ENCODE measurements at regions not wholly inside any gene's neighbourhood (a gene's known extent, or its start where the extent isn't known, plus 50 kb on each side); places are given as distances from the start of the nearest gene placed in this dataset.

DNA sequence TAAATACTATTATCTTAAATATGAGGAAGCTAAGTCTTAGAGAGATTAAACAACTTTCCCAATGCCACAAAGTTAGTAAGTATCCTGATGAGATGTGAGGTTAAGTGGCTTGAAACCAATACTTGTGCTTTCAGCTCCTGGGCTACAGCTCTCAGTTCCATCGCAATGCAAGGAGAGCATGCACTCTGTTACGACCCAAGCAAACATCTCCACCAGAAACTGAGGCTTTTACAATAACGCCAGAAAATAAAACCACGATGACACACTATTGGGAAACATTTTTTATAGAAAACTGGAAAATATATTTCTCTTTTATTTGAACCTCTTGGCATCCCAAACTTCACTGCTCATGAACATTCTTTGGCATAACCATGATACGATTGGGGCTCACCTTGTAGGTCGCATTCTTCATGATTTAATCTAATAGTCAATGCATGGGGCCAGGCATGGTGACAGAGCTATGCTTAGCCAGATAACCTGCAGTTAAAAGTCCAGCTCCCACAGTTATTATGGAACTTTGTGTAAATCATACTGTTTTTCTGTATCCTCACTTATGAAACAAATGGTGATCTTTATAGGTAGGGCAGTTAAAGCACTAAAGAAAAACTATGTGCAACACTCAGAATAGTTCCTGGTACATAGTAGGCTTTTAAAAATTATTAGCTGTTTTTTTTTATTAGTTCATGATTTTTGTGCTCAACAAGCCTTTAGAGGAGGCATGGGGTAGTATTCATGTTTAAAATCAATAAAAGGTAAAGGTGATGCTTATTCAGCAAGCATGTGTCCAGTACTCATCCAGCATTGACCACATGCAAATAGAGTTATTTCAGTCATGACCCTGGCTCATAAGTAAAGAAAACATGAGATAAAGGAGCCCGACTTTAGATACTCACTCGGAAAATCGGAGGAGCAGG is 238.3 kb upstream of the TRIB2 start:
- CTCF ChIA-PET: no interaction called here
- no peaks in the 10 kb centered on the region for H3K27me3 ChIP-seq (replicated peaks in 1 of 4; ENCODE audit: control extremely low read depth in 1 of 4, control insufficient read depth in 3 of 4, insufficient read depth in 4 of 4, low read length in 3 of 4)
- H3K4me3 Mint-ChIP-seq: no peak overlapping the region
- H3K79me2 ChIP-seq (ENCODE audit: control insufficient read depth, insufficient read depth, low read length): no peaks in the 10 kb centered on the region
- H3K27ac Mint-ChIP-seq: no peak overlapping the region
- POLR2A ChIA-PET: no interaction called here
- intact Hi-C loops (cut with micrococcal nuclease): no loop called here
- H3K9ac ChIP-seq (ENCODE audit: low read length): no peak overlapping the region
- no peaks in the 10 kb centered on the region for H3K4me1 ChIP-seq (ENCODE audit: control insufficient read depth in 2 of 2, insufficient read depth in 2 of 2, low read length in 2 of 2)
- WGBS (ENCODE audit: insufficient coverage): 100% methylated on average over 5 of the region's 9 CpGs
- no peaks in the 10 kb centered on the region for H3K4me1 Mint-ChIP-seq
- H2AFZ ChIP-seq (ENCODE audit: insufficient read depth, low read depth, low read length, poor library complexity, severe bottlenecking): no peak overlapping the region
- H3K9me3 ChIP-seq (ENCODE audit: control extremely low read depth in 1 of 3, control insufficient read depth in 2 of 3, insufficient read depth in 1 of 3, low read length in 2 of 3): no peaks in the 10 kb centered on the region
- no peaks in the 10 kb centered on the region for H3K36me3 ChIP-seq (replicated peaks in 1 of 2; ENCODE audit: control extremely low read depth in 1 of 2, control insufficient read depth in 1 of 2, extremely low read depth in 1 of 2, insufficient read depth in 2 of 2, low read length in 1 of 2)
- H4K20me1 ChIP-seq (ENCODE audit: control insufficient read depth, insufficient read depth, low read length, poor library complexity, severe bottlenecking): no peaks in the 10 kb centered on the region
- H3K9me3 Mint-ChIP-seq (ENCODE audit: insufficient read depth): no peaks in the 10 kb centered on the region
- no peak overlapping the region for H3K4me3 ChIP-seq (ENCODE audit: control extremely low read depth in 1 of 5, extremely low read depth in 1 of 5, insufficient read depth in 1 of 5, low read depth in 2 of 5, low read length in 4 of 5)
- H3K27ac ChIP-seq (ENCODE audit: low read length in 2 of 2): no peak overlapping the region
- DNase-seq (no peak), ATAC-seq (ENCODE audit: low read depth) (no peak)
- no peaks in the 10 kb centered on the region for H3K27me3 Mint-ChIP-seq
- H3K4me2 ChIP-seq (replicated peaks; ENCODE audit: low read depth, low read length, poor library complexity, severe bottlenecking): no peak overlapping the region
- TF ChIP-seq, protein P1, sequence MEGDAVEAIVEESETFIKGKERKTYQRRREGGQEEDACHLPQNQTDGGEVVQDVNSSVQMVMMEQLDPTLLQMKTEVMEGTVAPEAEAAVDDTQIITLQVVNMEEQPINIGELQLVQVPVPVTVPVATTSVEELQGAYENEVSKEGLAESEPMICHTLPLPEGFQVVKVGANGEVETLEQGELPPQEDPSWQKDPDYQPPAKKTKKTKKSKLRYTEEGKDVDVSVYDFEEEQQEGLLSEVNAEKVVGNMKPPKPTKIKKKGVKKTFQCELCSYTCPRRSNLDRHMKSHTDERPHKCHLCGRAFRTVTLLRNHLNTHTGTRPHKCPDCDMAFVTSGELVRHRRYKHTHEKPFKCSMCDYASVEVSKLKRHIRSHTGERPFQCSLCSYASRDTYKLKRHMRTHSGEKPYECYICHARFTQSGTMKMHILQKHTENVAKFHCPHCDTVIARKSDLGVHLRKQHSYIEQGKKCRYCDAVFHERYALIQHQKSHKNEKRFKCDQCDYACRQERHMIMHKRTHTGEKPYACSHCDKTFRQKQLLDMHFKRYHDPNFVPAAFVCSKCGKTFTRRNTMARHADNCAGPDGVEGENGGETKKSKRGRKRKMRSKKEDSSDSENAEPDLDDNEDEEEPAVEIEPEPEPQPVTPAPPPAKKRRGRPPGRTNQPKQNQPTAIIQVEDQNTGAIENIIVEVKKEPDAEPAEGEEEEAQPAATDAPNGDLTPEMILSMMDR (IDR thresholded peaks at IDR 0.05): no peak
- TF ChIP-seq EZH2 (IDR thresholded peaks at IDR 0.05; ENCODE audit: borderline replicate concordance, insufficient read depth, low read depth, low read length, poor library complexity, severe bottlenecking): no peak

DNA sequence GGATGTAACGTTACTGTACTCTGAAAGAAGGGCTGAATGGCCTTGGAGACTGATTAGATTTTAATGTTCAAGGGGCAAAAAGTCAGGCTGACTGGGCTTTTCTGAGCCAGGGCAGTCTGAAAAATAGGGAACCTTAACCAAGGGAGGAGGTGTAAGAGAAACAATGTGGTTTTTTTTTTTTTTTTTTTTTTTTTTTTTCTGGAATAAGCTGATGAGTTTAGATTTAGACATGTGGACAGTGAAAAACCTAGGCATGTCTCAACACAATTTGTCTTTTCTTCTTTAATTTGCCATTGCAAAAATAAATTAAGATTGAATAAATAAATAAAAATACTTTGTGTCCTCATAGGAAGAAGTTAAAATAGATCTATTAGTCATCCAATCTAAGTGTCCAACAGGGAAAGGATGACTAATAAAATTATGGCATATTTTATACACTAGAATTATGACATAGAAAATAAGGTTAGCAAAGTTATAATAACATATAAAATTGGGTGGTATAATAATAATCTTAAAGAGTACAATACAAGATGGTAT is 237.6 kb upstream of the TRIB2 start:
- DNase-seq (no peak), ATAC-seq (ENCODE audit: low read depth) (no peak)
- Mint-ChIP-seq H3K9me3 (ENCODE audit: insufficient read depth) (no peaks in the 10 kb centered on the region), H3K27me3 (no peaks in the 10 kb centered on the region), H3K27ac (no peak overlapping the region), H3K4me3 (no peak overlapping the region), H3K4me1 (no peaks in the 10 kb centered on the region)
- no peaks in the 10 kb centered on the region for H3K9me3 ChIP-seq (ENCODE audit: control extremely low read depth in 1 of 3, control insufficient read depth in 2 of 3, insufficient read depth in 1 of 3, low read length in 2 of 3)
- CTCF ChIA-PET: no interaction called here
- no peaks in the 10 kb centered on the region for H3K36me3 ChIP-seq (replicated peaks in 1 of 2; ENCODE audit: control extremely low read depth in 1 of 2, control insufficient read depth in 1 of 2, extremely low read depth in 1 of 2, insufficient read depth in 2 of 2, low read length in 1 of 2)
- H3K4me3 ChIP-seq (ENCODE audit: control extremely low read depth in 1 of 5, extremely low read depth in 1 of 5, insufficient read depth in 1 of 5, low read depth in 2 of 5, low read length in 4 of 5): no peak overlapping the region
- H3K4me2 ChIP-seq (replicated peaks; ENCODE audit: low read depth, low read length, poor library complexity, severe bottlenecking): no peak overlapping the region
- intact Hi-C loops (cut with micrococcal nuclease): no loop called here
- no peaks in the 10 kb centered on the region for H3K79me2 ChIP-seq (ENCODE audit: control insufficient read depth, insufficient read depth, low read length)
- H3K27ac ChIP-seq (ENCODE audit: low read length in 2 of 2): no peak overlapping the region
- no peaks in the 10 kb centered on the region for H3K4me1 ChIP-seq (ENCODE audit: control insufficient read depth in 2 of 2, insufficient read depth in 2 of 2, low read length in 2 of 2)
- no peaks in the 10 kb centered on the region for H4K20me1 ChIP-seq (ENCODE audit: control insufficient read depth, insufficient read depth, low read length, poor library complexity, severe bottlenecking)
- no peak for TF ChIP-seq EZH2 (IDR thresholded peaks at IDR 0.05; ENCODE audit: borderline replicate concordance, insufficient read depth, low read depth, low read length, poor library complexity, severe bottlenecking)
- TF ChIP-seq, protein P1 (IDR thresholded peaks at IDR 0.05): no peak
- 100% methylated on average over 1 of the region's 1 CpG for WGBS (ENCODE audit: insufficient coverage)
- no peaks in the 10 kb centered on the region for H3K27me3 ChIP-seq (replicated peaks in 1 of 4; ENCODE audit: control extremely low read depth in 1 of 4, control insufficient read depth in 3 of 4, insufficient read depth in 4 of 4, low read length in 3 of 4)
- POLR2A ChIA-PET: no interaction called here
- no peak overlapping the region for H3K9ac ChIP-seq (ENCODE audit: low read length)
- H2AFZ ChIP-seq (ENCODE audit: insufficient read depth, low read depth, low read length, poor library complexity, severe bottlenecking): no peak overlapping the region

Data from B cell (primary cell).